Small intestine (tissue), 7 donors: ENCODE measurements at regions not wholly inside any gene's neighbourhood (a gene's known extent, or its start where the extent isn't known, plus 50 kb on each side); places are given as distances from the start of the nearest gene placed in this dataset.

Experiments used
- DNase-seq, 2 donors: peaks; one replicate each; pipeline versions ENCODE4 v3.0.0 to v3.0.0-alpha.2; 2013
- FAIRE-seq: peaks from 2 replicates; lab custom pipeline; 2012; peaks lifted over from hg19 to GRCh38; lab: Jason Lieb, UNC
- H3K27ac ChIP-seq, 3 donors: one replicate each; pipeline ENCODE4 v1.5.1; 2013; ENCODE audit warnings: low read length in 2 of 3, mild to moderate bottlenecking in 2 of 3, control low read depth in 1 of 3, inconsistent platforms in 1 of 3, low read depth in 1 of 3, moderate library complexity in 1 of 3
- H3K27me3 ChIP-seq, 3 donors: one replicate each; pipeline ENCODE4 v1.6.1; 2013; ENCODE audit warnings: low read length in 3 of 3, inconsistent platforms in 1 of 3; ENCODE audit not compliant: control insufficient read depth in 3 of 3, insufficient read depth in 3 of 3
- H3K36me3 ChIP-seq, 3 donors: one replicate each; pipeline ENCODE4 v1.6.1; 2013; ENCODE audit warnings: low read length in 3 of 3, inconsistent platforms in 1 of 3, low read depth in 1 of 3, mild to moderate bottlenecking in 1 of 3, moderate library complexity in 1 of 3; ENCODE audit not compliant: control insufficient read depth in 3 of 3, insufficient read depth in 2 of 3
- H3K4me1 ChIP-seq, 3 donors: one replicate each; pipeline ENCODE4 v1.6.1; 2013; ENCODE audit warnings: low read length in 2 of 3, inconsistent platforms in 1 of 3, low read depth in 1 of 3, mild to moderate bottlenecking in 1 of 3, moderate library complexity in 1 of 3; ENCODE audit not compliant: control insufficient read depth in 3 of 3, insufficient read depth in 2 of 3
- H3K4me3 ChIP-seq, 3 donors: one replicate each; pipeline ENCODE4 v1.5.1; 2013; ENCODE audit warnings: low read length in 3 of 3, control low read depth in 1 of 3, inconsistent platforms in 1 of 3, low read depth in 1 of 3, mild to moderate bottlenecking in 1 of 3, moderate library complexity in 1 of 3
- H3K9me3 ChIP-seq, 2 donors: one replicate each; pipeline ENCODE4 v1.6.1; 2013; ENCODE audit warnings: low read depth in 1 of 2, low read length in 1 of 2; ENCODE audit not compliant: control insufficient read depth in 2 of 2, insufficient read depth in 1 of 2
- WGBS, 3 donors: extraction: QIAGEN DNeasy Blood & Tissue Kit; methylation state at CpG; one replicate each; pipeline ENCODE4 v1.1.7; 2013; 5-methylcytosine and 5-hydroxymethylcytosine counted together
- donor health status: healthy with polysubstance abuse.
- donor health status: control.
- donor health status: control.
- donor health status: Bipolar disorder and iron deficiency.
- donor health status: healthy.

- Histone ChIP-seq H3K4me1 (no peaks in the 10 kb centered on the region), H3K36me3 (no peaks in the 10 kb centered on the region), H3K9me3 (peaks cover 0 to 5% of the 10 kb centered on the region in 2 donors), H3K27ac (no peak overlapping the region), H3K4me3 (no peak overlapping the region), H3K27me3 (no peaks in the 10 kb centered on the region)
- FAIRE-seq (no peak), DNase-seq (no peak)
- WGBS, 3 donors: 59 to 78% (median 65%) methylated on average over 3 of the region's 3 CpGs
Observed at GRCh38 chr13:47069133-47069532, 172.3 kb upstream of the HTR2A start.

GRCh38 chr13:47067306-47067705 lies 170.5 kb upstream of the HTR2A start:
- Histone ChIP-seq H3K4me1 (no peaks in the 10 kb centered on the region), H3K36me3 (no peaks in the 10 kb centered on the region), H3K27me3 (no peaks in the 10 kb centered on the region), H3K9me3 (peaks cover 0 to 3% of the 10 kb centered on the region in 2 donors), H3K27ac (no peak overlapping the region), H3K4me3 (no peak overlapping the region)
- no peak for FAIRE-seq
- no peak for DNase-seq
- 79 to 90% (median 88%) methylated on average over 3 of the region's 3 CpGs for WGBS, 3 donors

DNA sequence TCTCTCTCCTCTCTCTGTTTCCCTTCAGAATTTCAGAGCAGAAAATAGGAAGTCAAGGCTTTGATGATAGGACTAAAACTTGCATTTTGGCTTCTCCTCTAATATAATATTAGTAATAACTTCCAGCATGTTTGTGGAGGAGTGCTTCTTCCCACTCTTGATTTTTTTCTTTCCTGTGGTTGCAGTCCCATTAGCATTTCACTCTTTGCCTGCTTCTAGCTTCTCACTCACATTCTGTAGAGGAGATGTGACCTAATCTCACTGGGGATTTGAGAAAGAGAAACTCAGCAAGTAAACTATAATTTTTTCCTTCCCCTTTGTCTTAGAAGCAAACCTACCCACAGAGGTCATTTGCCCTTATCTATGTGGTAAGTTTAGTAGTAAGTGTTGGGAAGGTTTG lies 169.4 kb upstream of the HTR2A start:
- Histone ChIP-seq H3K4me1 (no peaks in the 10 kb centered on the region), H3K27ac (no peak overlapping the region)
- no peak for FAIRE-seq

DNA sequence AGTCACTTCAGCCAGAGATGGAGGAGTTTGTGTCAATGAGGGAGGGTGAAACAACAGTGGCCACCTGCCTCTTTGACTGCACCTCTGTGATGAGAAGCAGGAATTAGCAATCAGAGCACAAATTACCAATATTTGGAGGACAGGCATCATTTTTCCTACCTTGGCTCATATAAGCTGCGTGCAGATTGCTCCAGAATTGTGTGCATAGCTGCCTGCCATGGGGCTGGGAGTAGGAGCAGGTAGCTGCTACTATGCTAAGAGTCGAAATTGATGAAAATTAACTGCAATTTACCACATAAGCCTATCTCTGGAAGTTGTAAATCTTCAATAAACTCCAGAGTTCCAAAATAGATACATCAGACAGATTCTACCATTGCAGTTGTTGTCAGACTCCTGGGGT lies 167.5 kb upstream of the HTR2A start:
- Histone ChIP-seq H3K27ac (no peak overlapping the region), H3K4me3 (no peak overlapping the region), H3K36me3 (no peaks in the 10 kb centered on the region), H3K9me3 (peaks cover 0 to 3% of the 10 kb centered on the region in 2 donors), H3K27me3 (no peaks in the 10 kb centered on the region), H3K4me1 (no peaks in the 10 kb centered on the region)
- WGBS, 3 donors: 19 to 52% (median 28%) methylated on average over 2 of the region's 2 CpGs
- FAIRE-seq: no peak
- no peak for DNase-seq

More for the DNA sequence above, 169.4 kb upstream of the HTR2A start:
- H3K4me3 ChIP-seq: no peak overlapping the region
- peaks cover 0 to 3% of the 10 kb centered on the region in 2 donors for H3K9me3 ChIP-seq
- DNase-seq: no peak
- H3K27me3 ChIP-seq: no peaks in the 10 kb centered on the region
- H3K36me3 ChIP-seq: no peaks in the 10 kb centered on the region

- Histone ChIP-seq H3K36me3 (no peaks in the 10 kb centered on the region), H3K27ac (no peak overlapping the region), H3K9me3 (no peaks in the 10 kb centered on the region), H3K27me3 (no peaks in the 10 kb centered on the region), H3K4me3 (no peak overlapping the region), H3K4me1 (no peaks in the 10 kb centered on the region)
- 58 to 68% (median 66%) methylated on average over 4 of the region's 4 CpGs for WGBS, 3 donors
- no peak for FAIRE-seq
- no peak for DNase-seq
Observed at GRCh38 chr13:47049276-47049989, 152.6 kb upstream of the HTR2A start.

DNA sequence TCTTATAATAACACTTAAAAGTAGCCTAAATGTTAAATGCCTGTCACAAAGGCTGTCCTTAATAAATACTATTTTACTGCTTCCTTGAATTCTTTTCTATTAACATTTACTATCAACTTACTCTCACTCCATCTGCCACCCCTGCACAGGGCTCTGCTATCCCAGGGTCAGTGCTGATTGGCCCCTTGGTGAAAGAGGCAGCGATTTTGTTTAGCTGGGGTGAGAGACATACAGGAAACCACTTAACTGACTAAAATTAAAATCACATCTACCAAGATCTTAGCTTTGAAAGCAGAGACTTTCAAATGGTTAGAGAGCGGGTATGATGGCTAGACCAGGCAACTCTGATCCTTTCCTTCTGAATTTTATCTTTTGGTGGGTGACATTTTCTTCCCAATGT lies 149.9 kb upstream of the HTR2A start:
- H3K27ac ChIP-seq: no peak overlapping the region
- no peak for FAIRE-seq
- WGBS, 3 donors: 56 to 60% (median 57%) methylated on average over 2 of the region's 2 CpGs

GRCh38 chr13:47044842-47045241 lies 148.0 kb upstream of the HTR2A start:
- FAIRE-seq (no peak), DNase-seq (no peak)
- Histone ChIP-seq H3K27me3 (no peaks in the 10 kb centered on the region), H3K9me3 (no peaks in the 10 kb centered on the region), H3K36me3 (no peaks in the 10 kb centered on the region), H3K27ac (no peak overlapping the region), H3K4me1 (no peaks in the 10 kb centered on the region), H3K4me3 (no peak overlapping the region)
- WGBS, 3 donors: 64 to 83% (median 75%) methylated on average over 2 of the region's 2 CpGs

More for the DNA sequence above, 149.9 kb upstream of the HTR2A start:
- Histone ChIP-seq H3K4me3 (no peak overlapping the region), H3K36me3 (no peaks in the 10 kb centered on the region), H3K4me1 (no peaks in the 10 kb centered on the region), H3K9me3 (no peaks in the 10 kb centered on the region), H3K27me3 (no peaks in the 10 kb centered on the region)
- no peak for DNase-seq

DNA sequence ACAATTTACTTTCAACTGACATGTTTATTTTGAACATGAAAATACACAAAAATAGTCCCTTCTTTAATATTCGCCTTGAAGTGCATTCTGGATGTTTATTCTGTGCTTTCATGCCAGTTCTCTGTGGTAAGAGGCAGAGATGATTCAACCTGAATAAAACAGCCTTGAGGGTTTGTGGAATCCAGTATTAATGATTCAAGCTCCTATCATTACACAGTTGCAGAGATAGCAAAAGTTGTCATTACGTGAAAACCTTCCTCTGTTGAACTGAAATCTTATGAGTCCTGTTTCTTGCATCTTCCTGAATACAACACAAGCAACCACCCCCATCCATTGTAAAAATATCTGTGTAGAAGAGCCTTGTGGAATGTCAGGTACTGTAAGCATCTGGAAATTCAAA lies 142.3 kb upstream of the HTR2A start:
- DNase-seq (no peak), FAIRE-seq (no peak)
- no peak overlapping the region for H3K27ac ChIP-seq
- 73 to 76% (median 76%) methylated on average over 2 of the region's 2 CpGs for WGBS, 3 donors
- H3K4me1 ChIP-seq: no peaks in the 10 kb centered on the region
- no peak overlapping the region for H3K4me3 ChIP-seq
- H3K36me3 ChIP-seq: no peaks in the 10 kb centered on the region
- no peaks in the 10 kb centered on the region for H3K27me3 ChIP-seq
- H3K9me3 ChIP-seq: no peaks in the 10 kb centered on the region

GRCh38 chr13:47038188-47038587 lies 141.3 kb upstream of the HTR2A start:
- Histone ChIP-seq H3K27me3 (no peaks in the 10 kb centered on the region), H3K9me3 (no peaks in the 10 kb centered on the region), H3K4me3 (no peak overlapping the region), H3K4me1 (no peaks in the 10 kb centered on the region), H3K27ac (no peak overlapping the region), H3K36me3 (no peaks in the 10 kb centered on the region)
- FAIRE-seq: no peak
- WGBS, 3 donors: 51 to 89% (median 77%) methylated on average over 1 of the region's 1 CpG
- DNase-seq: no peak
